ENCODE measurements at regions not wholly inside any gene's neighbourhood (a gene's known extent, or its start where the extent isn't known, plus 50 kb on each side); places are given as distances from the start of the nearest gene placed in this dataset.

GRCh38 chr18:64490207-64490606, 341.3 kb upstream of the LINC00305 start:
- no peak for TF ChIP-seq EZH2 (IDR thresholded peaks at IDR 0.05; ENCODE audit: low read depth)
- TF ChIP-seq CTCF (conservative IDR thresholded peaks at IDR 0.05) = no peak

Data from PC-9 (cell line).